ENCODE measurements at regions not wholly inside any gene's neighbourhood (a gene's known extent, or its start where the extent isn't known, plus 50 kb on each side); places are given as distances from the start of the nearest gene placed in this dataset.
A peak's percentile ranks its signal among the peaks of the same experiment; 100 is the strongest.

- DNase-seq (ENCODE audit: low spot score) (no peak), ATAC-seq (ENCODE audit: low FRiP score) (no peak)
- TF ChIP-seq CTCF (IDR thresholded peaks at IDR 0.05), result no peak
Measured at GRCh38 chr9:108584860-108585259, 270.9 kb downstream of the ACTL7B start.

GRCh38 chr9:108582726-108583125 lies 273.1 kb downstream of the ACTL7B start:
- TF ChIP-seq CTCF (IDR thresholded peaks at IDR 0.05), result no peak
- DNase-seq (ENCODE audit: low spot score) (no peak), ATAC-seq (ENCODE audit: low FRiP score) (no peak)

DNA sequence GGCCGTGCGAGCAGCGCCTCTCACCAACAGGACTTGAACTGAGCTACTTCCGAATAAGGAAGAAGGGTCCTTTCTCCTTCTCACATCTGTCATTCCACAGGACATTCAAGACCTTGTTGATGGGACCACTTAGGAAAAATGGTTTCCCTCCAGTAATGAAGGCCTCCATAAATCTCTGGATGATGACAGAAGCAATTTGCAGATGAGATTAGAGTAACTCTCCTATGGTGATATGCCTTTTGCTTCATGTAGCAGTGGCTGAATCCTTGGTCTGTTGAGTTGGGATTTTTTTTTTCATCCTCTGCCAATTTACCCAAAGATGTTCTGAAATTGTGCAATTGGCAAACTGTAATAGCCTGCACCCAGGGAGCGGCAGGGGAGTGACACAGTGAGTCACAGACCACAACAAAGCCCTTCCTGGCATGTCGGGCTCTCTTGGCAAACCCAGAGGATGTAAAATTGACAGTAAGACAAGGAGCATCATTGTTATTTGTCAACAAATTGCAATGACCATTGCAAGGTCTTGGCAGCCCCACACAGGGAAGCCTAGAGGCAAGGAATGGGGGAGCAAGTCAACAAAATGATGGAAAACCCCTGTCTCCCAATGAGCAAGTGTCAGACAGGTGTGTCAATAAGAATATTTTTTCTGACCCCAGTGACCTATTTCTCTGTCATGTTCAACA lies 275.9 kb downstream of the ACTL7B start:
- peak; percentile 14 for ATAC-seq (ENCODE audit: low FRiP score)
- no peak for TF ChIP-seq CTCF (IDR thresholded peaks at IDR 0.05)
- no peak for DNase-seq (ENCODE audit: low spot score)

GRCh38 chr9:108575276-108575675 lies 280.5 kb downstream of the ACTL7B start:
- TF ChIP-seq CTCF (IDR thresholded peaks at IDR 0.05), result no peak
- no peak for DNase-seq (ENCODE audit: low spot score)
- no peak for ATAC-seq (ENCODE audit: low FRiP score)

- no peak for DNase-seq (ENCODE audit: low spot score)
- peak; percentile 44 for ATAC-seq (ENCODE audit: low FRiP score)
- no peak for TF ChIP-seq CTCF (IDR thresholded peaks at IDR 0.05)
Measured at GRCh38 chr9:108569624-108570023, 286.2 kb downstream of the ACTL7B start.

DNA sequence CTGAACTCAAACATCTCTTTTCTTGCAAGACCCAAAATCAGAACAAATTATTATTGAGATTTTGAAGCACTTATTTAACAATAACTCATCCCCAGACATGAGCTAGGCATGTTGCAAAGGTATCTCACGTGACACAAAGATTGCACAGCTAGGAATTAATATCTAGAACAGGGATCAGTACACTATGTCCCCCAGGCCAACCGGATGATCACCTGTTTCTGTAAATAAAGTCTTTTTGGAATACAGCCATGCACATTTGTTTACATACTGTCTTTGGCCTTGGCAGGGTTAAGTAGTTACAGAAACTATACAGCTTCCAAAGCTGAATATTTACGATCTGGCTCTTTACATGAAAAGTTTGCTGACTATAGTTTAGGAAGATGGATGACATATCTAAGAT lies 287.7 kb downstream of the ACTL7B start:
- no peak for DNase-seq (ENCODE audit: low spot score)

More for the DNA sequence above, 287.7 kb downstream of the ACTL7B start:
- TF ChIP-seq CTCF (IDR thresholded peaks at IDR 0.05), result no peak
- ATAC-seq (ENCODE audit: low FRiP score), result no peak
